Hippocampal formation (tissue), 2 donors: ENCODE measurements at regions not wholly inside any gene's neighbourhood (a gene's known extent, or its start where the extent isn't known, plus 50 kb on each side); places are given as distances from the start of the nearest gene placed in this dataset.
"Not testable (repeated sequence)": the region's sequence is repeated elsewhere in the genome, so short reads cannot be mapped to it uniquely, and the experiment has no call there.

Experiments
- DNase-seq, 2 donors: peaks; one replicate each; lab custom pipeline; 2025; lab: John Stamatoyannopoulos, UW

- DNase-seq, result not testable (repeated sequence)
Observed at GRCh38 chr3:30328935-30329334, 277.5 kb upstream of the TGFBR2 start.

- DNase-seq, result no peak
Observed at GRCh38 chr3:30331519-30331918, 274.9 kb upstream of the TGFBR2 start.

- DNase-seq, result no peak
Observed at GRCh38 chr3:30332196-30333021, 274.0 kb upstream of the TGFBR2 start.

- no peak for DNase-seq
Observed at GRCh38 chr3:30333143-30333542, 273.3 kb upstream of the TGFBR2 start.

- DNase-seq, result no peak
Observed at GRCh38 chr3:30333903-30334302, 272.5 kb upstream of the TGFBR2 start.

GRCh38 chr3:30340500-30340899 is 265.9 kb upstream of the TGFBR2 start:
- no peak for DNase-seq

GRCh38 chr3:30341079-30341478 is 265.3 kb upstream of the TGFBR2 start:
- no peak for DNase-seq

- no peak for DNase-seq
Observed at GRCh38 chr3:30341851-30342250, 264.6 kb upstream of the TGFBR2 start.

GRCh38 chr3:30342318-30343060 is 263.9 kb upstream of the TGFBR2 start:
- DNase-seq, result no peak

- DNase-seq, result no peak
Observed at GRCh38 chr3:30343067-30343831, 263.2 kb upstream of the TGFBR2 start.

- no peak for DNase-seq
Observed at GRCh38 chr3:30343861-30344260, 262.5 kb upstream of the TGFBR2 start.

GRCh38 chr3:30344288-30344687 is 262.1 kb upstream of the TGFBR2 start:
- no peak for DNase-seq

- DNase-seq, result no peak
Observed at GRCh38 chr3:30346933-30347320, 259.5 kb upstream of the TGFBR2 start.

GRCh38 chr3:30347679-30348216 is 258.7 kb upstream of the TGFBR2 start:
- DNase-seq, result no peak

- no peak for DNase-seq
Observed at GRCh38 chr3:30349507-30349906, 256.9 kb upstream of the TGFBR2 start.

GRCh38 chr3:30350011-30350410 is 256.4 kb upstream of the TGFBR2 start:
- no peak for DNase-seq

- no peak for DNase-seq
Observed at GRCh38 chr3:30350901-30351300, 255.5 kb upstream of the TGFBR2 start.

- no peak for DNase-seq
Observed at GRCh38 chr3:30352410-30353318, 253.7 kb upstream of the TGFBR2 start.

GRCh38 chr3:30353711-30354467 is 252.5 kb upstream of the TGFBR2 start:
- no peak for DNase-seq

GRCh38 chr3:30354513-30354912 is 251.9 kb upstream of the TGFBR2 start:
- DNase-seq, result no peak
